NB4 (cell line): ENCODE measurements at regions not wholly inside any gene's neighbourhood (a gene's known extent, or its start where the extent isn't known, plus 50 kb on each side); places are given as distances from the start of the nearest gene placed in this dataset.

ENCODE experiments used
- CTCF ChIP-seq: IDR thresholded peaks from one replicate; pipeline ENCODE4 v1.5.1; 2012; ENCODE audit warnings: low read depth, low read length
- MAX ChIP-seq: IDR thresholded peaks from 2 replicates; pipeline ENCODE4 v1.6.1; 2011; ENCODE audit warnings: low read depth, low read length
- MYC ChIP-seq: IDR thresholded peaks from 2 replicates; pipeline ENCODE4 v1.6.1; 2011; ENCODE audit warnings: low read depth, low read length
- POLR2A ChIP-seq: IDR thresholded peaks from 2 replicates; pipeline ENCODE4 v1.6.1; 2011; ENCODE audit warnings: mild to moderate bottlenecking; ENCODE audit not compliant: insufficient read length; ENCODE audit errors: extremely low read depth

GRCh38 chr13:61766667-61767058 is 351.0 kb upstream of the PCDH20 start:
- no peak for TF ChIP-seq CTCF
- TF ChIP-seq MYC = no peak
- TF ChIP-seq POLR2A = no peak
- no peak for TF ChIP-seq MAX
